ENCODE measurements at regions not wholly inside any gene's neighbourhood (a gene's known extent, or its start where the extent isn't known, plus 50 kb on each side); places are given as distances from the start of the nearest gene placed in this dataset.
A peak's percentile ranks its signal among the peaks of the same experiment; 100 is the strongest.

GRCh38 chr15:69824877-69825406 lies 272.8 kb downstream of the TLE3 start:
- H3K27ac ChIP-seq (ENCODE audit: low read depth, low read length): no peak overlapping the region
- peaks cover 16% of the 10 kb centered on the region for H3K4me1 ChIP-seq (ENCODE audit: control insufficient read depth, insufficient read depth, low read length)
- Mint-ChIP-seq H3K9me3 (peaks cover 4% of the 10 kb centered on the region), H3K27ac (no peak overlapping the region), H3K4me3 (no peak overlapping the region), H3K4me1 (peaks cover 51% of the 10 kb centered on the region), H3K27me3 (ENCODE audit: insufficient read depth) (peaks cover 9% of the 10 kb centered on the region), H3K36me3 (ENCODE audit: low read depth) (no peaks in the 10 kb centered on the region)
- no peak overlapping the region for H3K9ac ChIP-seq (ENCODE audit: extremely low read depth, low read length, poor library complexity, severe bottlenecking)
- no peaks in the 10 kb centered on the region for H3K36me3 ChIP-seq (ENCODE audit: control insufficient read depth, insufficient read depth, low read length)
- no peak overlapping the region for H3K4me3 ChIP-seq (ENCODE audit: low read length)
- DNase-seq: no peak
- 98 to 99% methylated on average over 2 of the region's 2 CpGs for WGBS, 2 experiments (ENCODE audit: insufficient coverage in 1 of 2, insufficient read length in 1 of 2)
- H3K9me3 ChIP-seq (ENCODE audit: control insufficient read depth, low read length): no peaks in the 10 kb centered on the region
- peaks cover 11% of the 10 kb centered on the region for H3K27me3 ChIP-seq (ENCODE audit: control insufficient read depth, insufficient read depth, low read length, poor library complexity, severe bottlenecking)
- TF ChIP-seq CTCF (conservative IDR thresholded peaks at IDR 0.05): no peak

GRCh38 chr15:69825941-69826818 lies 271.5 kb downstream of the TLE3 start:
- H3K27me3 ChIP-seq (ENCODE audit: control insufficient read depth, insufficient read depth, low read length, poor library complexity, severe bottlenecking): peaks cover 11% of the 10 kb centered on the region
- Mint-ChIP-seq H3K4me1 (peaks cover 42% of the 10 kb centered on the region), H3K9me3 (peaks cover 4% of the 10 kb centered on the region), H3K27me3 (ENCODE audit: insufficient read depth) (peaks cover 9% of the 10 kb centered on the region), H3K27ac (peak overlapping the region; percentile 56), H3K36me3 (ENCODE audit: low read depth) (no peaks in the 10 kb centered on the region), H3K4me3 (peak overlapping the region; percentile 12)
- H3K27ac ChIP-seq (ENCODE audit: low read depth, low read length): peak overlapping the region; percentile 40
- TF ChIP-seq CTCF (conservative IDR thresholded peaks at IDR 0.05): no peak
- peak overlapping the region; percentile 32 for H3K4me3 ChIP-seq (ENCODE audit: low read length)
- 44 to 58% methylated on average over 9 to 17 of the region's 17 CpGs for WGBS, 2 experiments (ENCODE audit: insufficient coverage in 1 of 2, insufficient read length in 1 of 2)
- H3K36me3 ChIP-seq (ENCODE audit: control insufficient read depth, insufficient read depth, low read length): no peaks in the 10 kb centered on the region
- DNase-seq: peak; percentile 83
- H3K9me3 ChIP-seq (ENCODE audit: control insufficient read depth, low read length): no peaks in the 10 kb centered on the region
- H3K4me1 ChIP-seq (ENCODE audit: control insufficient read depth, insufficient read depth, low read length): peaks cover 16% of the 10 kb centered on the region
- no peak overlapping the region for H3K9ac ChIP-seq (ENCODE audit: extremely low read depth, low read length, poor library complexity, severe bottlenecking)

GRCh38 chr15:69826819-69827175 lies 270.9 kb downstream of the TLE3 start:
- H3K36me3 Mint-ChIP-seq (ENCODE audit: low read depth): no peaks in the 10 kb centered on the region
- Histone ChIP-seq H3K4me1 (ENCODE audit: control insufficient read depth, insufficient read depth, low read length) (peaks cover 14% of the 10 kb centered on the region), H3K9ac (ENCODE audit: extremely low read depth, low read length, poor library complexity, severe bottlenecking) (no peak overlapping the region), H3K27me3 (ENCODE audit: control insufficient read depth, insufficient read depth, low read length, poor library complexity, severe bottlenecking) (peaks cover 11% of the 10 kb centered on the region), H3K4me3 (ENCODE audit: low read length) (peak overlapping the region; percentile 32), H3K36me3 (ENCODE audit: control insufficient read depth, insufficient read depth, low read length) (no peaks in the 10 kb centered on the region), H3K27ac (ENCODE audit: low read depth, low read length) (no peak overlapping the region), H3K9me3 (ENCODE audit: control insufficient read depth, low read length) (no peaks in the 10 kb centered on the region)
- H3K27ac Mint-ChIP-seq: no peak overlapping the region
- no peak for TF ChIP-seq CTCF (conservative IDR thresholded peaks at IDR 0.05)
- no peak for DNase-seq
- no peak overlapping the region for H3K4me3 Mint-ChIP-seq
- WGBS, 2 experiments (ENCODE audit: insufficient coverage in 1 of 2, insufficient read length in 1 of 2): 93% methylated on average over 3 of the region's 3 CpGs; no CpG with 5 or more reads in 1 of the 2 experiments
- H3K27me3 Mint-ChIP-seq (ENCODE audit: insufficient read depth): peaks cover 9% of the 10 kb centered on the region
- peaks cover 38% of the 10 kb centered on the region for H3K4me1 Mint-ChIP-seq
- H3K9me3 Mint-ChIP-seq: peaks cover 4% of the 10 kb centered on the region

Data from endodermal cell (in vitro differentiated cells).